SK-N-SH treated with all-trans-retinoic acid at 6 μM for 48 hours (cell line): ENCODE measurements at regions not wholly inside any gene's neighbourhood (a gene's known extent, or its start where the extent isn't known, plus 50 kb on each side); places are given as distances from the start of the nearest gene placed in this dataset.

Source experiments
- ATAC-seq: fragments of 200-7000 bp; cut with Tn5 transposase; 3 replicates; pipeline ENCODE4 v1.9.1; 2020; ENCODE audit warnings: mild to moderate bottlenecking, moderate library complexity
- ARNTL ChIP-seq: fragments of 450-650 bp; formaldehyde crosslinking; IDR thresholded peaks from 2 replicates; pipeline ENCODE4 v1.5.0; 2020; ENCODE audit warnings: low read depth, mild to moderate bottlenecking, moderate library complexity, borderline replicate concordance
- BACH2 ChIP-seq: fragments of 250-450 bp; sonication (Bioruptor Pico); IDR thresholded peaks from 2 replicates; pipeline ENCODE4 v1.9.0; 2021; ENCODE audit warnings: mild to moderate bottlenecking, borderline replicate concordance
- CSDC2 ChIP-seq: fragments of 250-450 bp; sonication (Bioruptor Pico); IDR thresholded peaks from 2 replicates; pipeline ENCODE4 v1.5.0; 2020; ENCODE audit warnings: mild to moderate bottlenecking, moderate library complexity
- ESRRG ChIP-seq: fragments of 250-450 bp; sonication (Bioruptor Pico); IDR thresholded peaks from 2 replicates; pipeline ENCODE4 v1.6.1; 2021; ENCODE audit warnings: mild to moderate bottlenecking
- GLIS3 ChIP-seq: fragments of 250-450 bp; sonication (Bioruptor Pico); IDR thresholded peaks from 2 replicates; pipeline ENCODE4 v1.5.0; 2020; ENCODE audit warnings: mild to moderate bottlenecking, moderate library complexity
- ISL1 ChIP-seq: fragments of 250-450 bp; sonication (Bioruptor Pico); IDR thresholded peaks from 2 replicates; pipeline ENCODE4 v2.1.2; 2022; ENCODE audit warnings: mild to moderate bottlenecking, moderate library complexity
- OSR1 ChIP-seq: fragments of 250-450 bp; sonication (Bioruptor Pico); IDR thresholded peaks from 2 replicates; pipeline ENCODE4 v1.8.0; 2022; ENCODE audit warnings: moderate library complexity, mild to moderate bottlenecking, inconsistent platforms
- POU6F1 ChIP-seq: fragments of 250-450 bp; sonication (Bioruptor Pico); IDR thresholded peaks from 2 replicates; pipeline ENCODE4 v1.8.0; 2021; ENCODE audit warnings: low read depth, mild to moderate bottlenecking, moderate library complexity, borderline replicate concordance
- PPARA ChIP-seq: fragments of 250-450 bp; sonication (Bioruptor Pico); IDR thresholded peaks from 2 replicates; pipeline ENCODE4 v1.5.0; 2020; ENCODE audit warnings: mild to moderate bottlenecking, borderline replicate concordance
- RARB ChIP-seq: fragments of 250-450 bp; sonication (Bioruptor Pico); IDR thresholded peaks from 2 replicates; pipeline ENCODE4 v1.8.0; 2021; ENCODE audit warnings: mild to moderate bottlenecking, moderate library complexity
- SNAI2 ChIP-seq: fragments of 250-450 bp; sonication (Bioruptor Pico); IDR thresholded peaks from 2 replicates; pipeline ENCODE4 v1.5.0; 2020; ENCODE audit warnings: mild to moderate bottlenecking, moderate library complexity
- TCF4 ChIP-seq: fragments of 250-450 bp; sonication (Bioruptor Pico); IDR thresholded peaks from 2 replicates; pipeline ENCODE4 v1.8.0; 2021; ENCODE audit warnings: mild to moderate bottlenecking, moderate library complexity, borderline replicate concordance
- TOX ChIP-seq: fragments of 250-450 bp; sonication (Bioruptor Pico); IDR thresholded peaks from 2 replicates; pipeline ENCODE4 v1.8.0; 2021; ENCODE audit warnings: mild to moderate bottlenecking, moderate library complexity, borderline replicate concordance
- TSHZ2 ChIP-seq: fragments of 250-450 bp; sonication (Bioruptor Pico); IDR thresholded peaks from 2 replicates; pipeline ENCODE4 v1.5.0; 2020; ENCODE audit warnings: mild to moderate bottlenecking, moderate library complexity
- ZC3H10 ChIP-seq: fragments of 250-450 bp; sonication (Bioruptor Pico); IDR thresholded peaks from 2 replicates; pipeline ENCODE4 v1.5.1; 2021; ENCODE audit warnings: mild to moderate bottlenecking, moderate library complexity
- ZFP3 ChIP-seq: fragments of 250-450 bp; sonication (Bioruptor Pico); IDR thresholded peaks from 2 replicates; pipeline ENCODE4 v1.5.0; 2020; ENCODE audit warnings: mild to moderate bottlenecking, moderate library complexity
- ZFP30 ChIP-seq: fragments of 450-650 bp; formaldehyde crosslinking; IDR thresholded peaks from 2 replicates; pipeline ENCODE4 v1.5.0; 2022; ENCODE audit warnings: mild to moderate bottlenecking, moderate library complexity
- ZNF565 ChIP-seq: fragments of 450-650 bp; formaldehyde crosslinking; conservative IDR thresholded peaks from 2 replicates; pipeline ENCODE4 v1.5.0; 2020; ENCODE audit warnings: low read depth, mild to moderate bottlenecking, moderate library complexity
- ZNF70 ChIP-seq: fragments of 450-650 bp; formaldehyde crosslinking; IDR thresholded peaks from 2 replicates; pipeline ENCODE4 v1.5.0; 2020; ENCODE audit warnings: mild to moderate bottlenecking, moderate library complexity
- ZNF8 ChIP-seq: fragments of 450-650 bp; formaldehyde crosslinking; IDR thresholded peaks from 2 replicates; pipeline ENCODE4 v1.5.0; 2020; ENCODE audit warnings: mild to moderate bottlenecking, moderate library complexity
- TF ChIP-seq, protein P1 (sequence below): fragments of 250-450 bp; sonication (Bioruptor Pico); IDR thresholded peaks from 2 replicates; pipeline ENCODE4 v1.8.0; 2020; ENCODE audit warnings: mild to moderate bottlenecking, moderate library complexity, borderline replicate concordance

- no peak for ATAC-seq
- TF ChIP-seq ZFP3 (CRISPR knock-in tag) (no peak), OSR1 (no peak), TOX (CRISPR knock-in tag) (no peak), CSDC2 (CRISPR knock-in tag) (no peak), RARB (no peak), GLIS3 (CRISPR knock-in tag) (no peak), ARNTL (CRISPR knock-in tag) (no peak), ISL1 (CRISPR knock-in tag) (no peak), ZFP30 (CRISPR knock-in tag) (no peak), ZNF8 (CRISPR knock-in tag) (no peak), TSHZ2 (CRISPR knock-in tag) (no peak), BACH2 (CRISPR knock-in tag) (no peak), POU6F1 (CRISPR knock-in tag) (no peak), ZNF70 (CRISPR knock-in tag) (no peak), PPARA (CRISPR knock-in tag) (no peak), TCF4 (CRISPR knock-in tag) (no peak), SNAI2 (no peak), ESRRG (no peak)
- TF ChIP-seq, protein P1, sequence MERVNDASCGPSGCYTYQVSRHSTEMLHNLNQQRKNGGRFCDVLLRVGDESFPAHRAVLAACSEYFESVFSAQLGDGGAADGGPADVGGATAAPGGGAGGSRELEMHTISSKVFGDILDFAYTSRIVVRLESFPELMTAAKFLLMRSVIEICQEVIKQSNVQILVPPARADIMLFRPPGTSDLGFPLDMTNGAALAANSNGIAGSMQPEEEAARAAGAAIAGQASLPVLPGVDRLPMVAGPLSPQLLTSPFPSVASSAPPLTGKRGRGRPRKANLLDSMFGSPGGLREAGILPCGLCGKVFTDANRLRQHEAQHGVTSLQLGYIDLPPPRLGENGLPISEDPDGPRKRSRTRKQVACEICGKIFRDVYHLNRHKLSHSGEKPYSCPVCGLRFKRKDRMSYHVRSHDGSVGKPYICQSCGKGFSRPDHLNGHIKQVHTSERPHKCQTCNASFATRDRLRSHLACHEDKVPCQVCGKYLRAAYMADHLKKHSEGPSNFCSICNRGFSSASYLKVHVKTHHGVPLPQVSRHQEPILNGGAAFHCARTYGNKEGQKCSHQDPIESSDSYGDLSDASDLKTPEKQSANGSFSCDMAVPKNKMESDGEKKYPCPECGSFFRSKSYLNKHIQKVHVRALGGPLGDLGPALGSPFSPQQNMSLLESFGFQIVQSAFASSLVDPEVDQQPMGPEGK (CRISPR knock-in tag) = no peak
Observed at GRCh38 chr7:118026791-118027190, 153.6 kb upstream of the CTTNBP2 start.

DNA sequence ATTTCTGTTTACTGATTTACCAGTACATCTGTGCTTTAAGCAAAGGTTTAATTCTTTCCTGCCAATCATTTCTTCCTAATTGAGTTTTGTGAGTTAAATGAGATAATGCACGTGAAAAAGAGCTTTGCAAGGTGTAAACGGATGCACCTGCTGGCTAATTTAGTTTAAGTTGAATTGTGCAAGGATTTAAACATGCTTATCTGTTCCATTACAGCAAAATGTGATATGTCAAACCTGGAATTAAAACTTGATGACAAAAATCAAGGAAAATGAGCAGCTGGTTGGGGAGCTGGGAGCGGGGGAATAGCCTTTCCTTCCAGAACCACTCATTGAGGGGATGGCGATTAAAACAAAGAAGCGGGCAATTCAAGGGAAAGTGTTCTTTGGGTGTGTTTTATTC lies 155.0 kb upstream of the CTTNBP2 start:
- TF ChIP-seq ZNF565 (CRISPR knock-in tag) (no peak), TOX (CRISPR knock-in tag) (no peak)
- no peak for ATAC-seq

DNA sequence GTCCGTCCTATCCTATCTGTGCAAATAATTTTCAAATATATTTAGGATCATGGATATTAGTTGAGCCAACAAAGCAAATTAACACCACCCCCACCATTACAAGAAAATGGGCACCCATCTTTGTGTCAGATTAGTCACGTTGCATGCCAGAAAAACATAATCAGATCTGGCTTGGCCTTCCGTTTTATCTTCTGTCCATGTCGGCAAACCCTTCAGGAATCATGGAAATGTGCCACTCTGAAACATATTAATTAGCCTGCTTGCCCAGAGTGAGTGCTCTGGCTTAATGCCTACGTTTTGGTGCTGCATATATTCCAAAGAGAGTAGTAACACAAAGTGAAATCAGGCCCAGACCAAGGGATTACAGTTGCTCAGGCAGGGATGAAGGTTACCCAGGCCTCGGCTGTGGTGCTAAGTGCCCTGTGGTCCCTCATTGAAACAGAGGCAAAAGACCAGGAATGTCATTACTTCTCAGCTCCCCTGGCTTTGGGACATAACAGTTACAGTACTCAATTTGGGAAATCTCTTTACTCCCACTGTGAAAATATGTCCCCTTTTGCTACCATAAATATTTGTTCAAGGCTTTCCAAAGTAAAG lies 154.0 kb upstream of the LSM8 start:
- no peak for TF ChIP-seq TSHZ2 (CRISPR knock-in tag)
- TF ChIP-seq TOX (CRISPR knock-in tag) = no peak
- no peak for TF ChIP-seq ZNF70 (CRISPR knock-in tag)
- no peak for TF ChIP-seq ZNF8 (CRISPR knock-in tag)
- no peak for TF ChIP-seq ZC3H10 (CRISPR knock-in tag)
- TF ChIP-seq, protein P1 (CRISPR knock-in tag) = no peak
- TF ChIP-seq ZFP30 (CRISPR knock-in tag) = no peak
- TF ChIP-seq GLIS3 (CRISPR knock-in tag) = no peak
- TF ChIP-seq ARNTL (CRISPR knock-in tag) = no peak
- TF ChIP-seq POU6F1 (CRISPR knock-in tag) = no peak
- no peak for ATAC-seq
